HCT116 (cell line): ENCODE measurements at regions not wholly inside any gene's neighbourhood (a gene's known extent, or its start where the extent isn't known, plus 50 kb on each side); places are given as distances from the start of the nearest gene placed in this dataset.

Experiments used
- ATAC-seq: fragments of 200-7000 bp; cut with Tn5 transposase; 2 replicates; pipeline ENCODE4 v1.9.1; 2020; ENCODE audit warnings: mild to moderate bottlenecking, moderate library complexity
- BruUV-seq: library from RNA; stranded (reverse); fragments of 400-500 nt; replicated peaks from 2 replicates; lab custom pipeline; 2021; lab: Mats Ljungman, UMichigan
- CTCF ChIA-PET: fragments of 300-600 bp; sonication (Branson Sonifier 250); formaldehyde crosslinking; loops from one replicate; lab custom pipeline; 2021; ENCODE audit warnings: antibody characterized with exemption; lab: Charles Lee
- POLR2A ChIA-PET: fragments of 300-600, 350-600 bp; sonication (Branson Sonifier 250); formaldehyde crosslinking; loops from one replicate; lab custom pipeline; 2021; ENCODE audit warnings: antibody characterized with exemption; lab: Charles Lee
- RAD21 ChIA-PET, 2 experiments: fragments of 300-600 bp; sonication (Branson Sonifier 250); formaldehyde crosslinking; loops; one replicate each; lab custom pipeline; 2023; ENCODE audit warnings: low total read pairs in 2 of 2; ENCODE audit not compliant: uncharacterized antibody in 2 of 2, unreplicated experiment in 2 of 2, low non-redundant PET in 1 of 2; lab: Charles Lee
- DNase-seq: peaks from one replicate; pipeline ENCODE4 v3.0.0-alpha.2; 2010; ENCODE audit warnings: low read depth, low spot score
- H2AFZ ChIP-seq: fragments of 200-600 bp; shearing (Covaris generic), sonication (generic); 2 replicates; pipeline ENCODE4 v1.6.1; 2017; ENCODE audit warnings: low read depth, mixed run types, mixed read lengths, antibody characterized with exemption, low read length; ENCODE audit not compliant: poor library complexity, severe bottlenecking
- H3K27ac ChIP-seq: 2 replicates; pipeline ENCODE4 v1.5.1; 2012; ENCODE audit warnings: low read depth, low read length
- H3K27me3 ChIP-seq: fragments of 200-600 bp; sonication (generic); 2 replicates; pipeline ENCODE4 v1.6.1; 2016; ENCODE audit warnings: mixed run types, low read length, mixed read lengths; ENCODE audit not compliant: insufficient read depth
- H3K36me3 ChIP-seq, 2 experiments: fragments of 200-500 bp in 1 of 2; fragments of 200-600 bp in 1 of 2; sonication (Bioruptor generic) in 1 of 2; sonication (generic) in 1 of 2; 2 replicates each; pipeline versions ENCODE4 v1.5.1 to v1.6.1; 2014 to 2016; ENCODE audit warnings: low read length in 2 of 2, inconsistent platforms in 1 of 2, mixed read lengths in 1 of 2, mixed run types in 1 of 2; ENCODE audit not compliant: insufficient read depth in 2 of 2, control insufficient read depth in 1 of 2
- H3K4me1 ChIP-seq, 2 experiments: fragments of 200-600 bp in 1 of 2; sonication (generic) in 1 of 2; 2 replicates each; pipeline versions ENCODE4 v1.5.1 to v1.6.1; 2012 to 2017; ENCODE audit warnings: low read length in 2 of 2, inconsistent platforms in 1 of 2, mild to moderate bottlenecking in 1 of 2, mixed read lengths in 1 of 2, mixed run types in 1 of 2, moderate library complexity in 1 of 2; ENCODE audit not compliant: insufficient read depth in 2 of 2, control insufficient read depth in 1 of 2
- H3K4me2 ChIP-seq: fragments of 200-600 bp; sonication (generic); 2 replicates; pipeline ENCODE4 v1.6.1; 2017; ENCODE audit warnings: mixed run types, low read length, mixed read lengths
- H3K4me3 ChIP-seq, 2 experiments: fragments of 200-600 bp in 1 of 2; sonication (generic) in 1 of 2; replicated peaks in 1 of 2; 2 replicates each; pipeline ENCODE4 v1.5.1; 2011 to 2016; ENCODE audit warnings: low read length in 2 of 2, control low read depth in 1 of 2, low read depth in 1 of 2, mild to moderate bottlenecking in 1 of 2, mixed read lengths in 1 of 2, mixed run types in 1 of 2
- H3K79me2 ChIP-seq: fragments of 200-600 bp; sonication (generic); 2 replicates; pipeline ENCODE4 v1.6.1; 2017; ENCODE audit warnings: mild to moderate bottlenecking, mixed run types, low read length, moderate library complexity, mixed read lengths; ENCODE audit not compliant: insufficient read depth
- H3K9ac ChIP-seq: fragments of 200-600 bp; sonication (generic); 2 replicates; pipeline ENCODE4 v1.6.1; 2016; ENCODE audit warnings: low read length, mixed read lengths
- H3K9me2 ChIP-seq: fragments of 200-600 bp; sonication (generic), shearing (Covaris generic); 2 replicates; pipeline ENCODE4 v1.6.1; 2017; ENCODE audit warnings: mixed run types, mild to moderate bottlenecking, moderate library complexity; ENCODE audit not compliant: insufficient read depth
- H3K9me3 ChIP-seq, 2 experiments: fragments of 200-500 bp in 1 of 2; fragments of 200-600 bp in 1 of 2; sonication (Bioruptor generic) in 1 of 2; sonication (generic) in 1 of 2; 2 replicates each; pipeline ENCODE4 v1.6.1; 2014 to 2017; ENCODE audit warnings: low read length in 2 of 2, mixed read lengths in 2 of 2, inconsistent platforms in 1 of 2, low read depth in 1 of 2, mild to moderate bottlenecking in 1 of 2, mixed run types in 1 of 2, moderate library complexity in 1 of 2; ENCODE audit not compliant: control insufficient read depth in 1 of 2, insufficient read depth in 1 of 2
- H4K20me1 ChIP-seq: fragments of 200-600 bp; sonication (generic), shearing (Covaris generic); 2 replicates; pipeline ENCODE4 v1.6.1; 2017; ENCODE audit warnings: mixed run types, mild to moderate bottlenecking, moderate library complexity; ENCODE audit not compliant: insufficient read depth
- CBX3 ChIP-seq: IDR thresholded peaks from 2 replicates; pipeline ENCODE4 v1.6.1; 2012; ENCODE audit warnings: low read depth
- CEBPB ChIP-seq: IDR thresholded peaks from 2 replicates; pipeline ENCODE4 v1.6.1; 2012; ENCODE audit warnings: low read depth
- ELF1 ChIP-seq: IDR thresholded peaks from 2 replicates; pipeline ENCODE4 v1.6.1; 2012; ENCODE audit warnings: low read depth, borderline replicate concordance
- SIN3A ChIP-seq: IDR thresholded peaks from 2 replicates; pipeline ENCODE4 v1.6.1; 2012; ENCODE audit warnings: low read depth
- ZFX ChIP-seq: fragments of 450-650 bp; IDR thresholded peaks from 2 replicates; pipeline ENCODE4 v1.6.1; 2017
- ZNF274 ChIP-seq: fragments of 200-500 bp; sonication (Bioruptor generic); IDR thresholded peaks from 2 replicates; pipeline ENCODE4 v1.6.1; 2014; ENCODE audit warnings: mild to moderate bottlenecking, low read depth, low read length, inconsistent platforms
- intact Hi-C: fragments of 100-400 bp; cut with micrococcal nuclease; formaldehyde crosslinking; loops from 2 replicates; pipeline ENCODE4 v1.10.0; 2022

- RAD21 ChIA-PET = no interaction called here
- Histone ChIP-seq H3K4me2 (no peak overlapping the region), H3K9me3 (no peaks in the 10 kb centered on the region), H2AFZ (no peak overlapping the region), H3K27ac (no peak overlapping the region), H3K27me3 (no peaks in the 10 kb centered on the region), H3K9me2 (no peaks in the 10 kb centered on the region), H3K36me3 (no peaks in the 10 kb centered on the region), H3K4me1 (no peaks in the 10 kb centered on the region), H3K9ac (no peak overlapping the region), H3K4me3 (no peak overlapping the region), H3K79me2 (no peaks in the 10 kb centered on the region), H4K20me1 (no peaks in the 10 kb centered on the region)
- no peak for ATAC-seq
- DNase-seq = no peak
- BruUV-seq = no TSS peak
- intact Hi-C loops = no loop called here
- POLR2A ChIA-PET = no interaction called here
- CTCF ChIA-PET = no interaction called here
- TF ChIP-seq CBX3 = no peak
- TF ChIP-seq ZNF274 = no peak
- TF ChIP-seq SIN3A = no peak
- TF ChIP-seq CEBPB = no peak
- TF ChIP-seq ZFX = no peak
- no peak for TF ChIP-seq ELF1
Observed at GRCh38 chr10:59957975-59958374, 51.6 kb upstream of the CCDC6 start.
